DOHH2 (cell line): ENCODE measurements at regions not wholly inside any gene's neighbourhood (a gene's known extent, or its start where the extent isn't known, plus 50 kb on each side); places are given as distances from the start of the nearest gene placed in this dataset.

Source experiments
- CTCF ChIP-seq: fragments of 200-600 bp; sonication (generic); IDR thresholded peaks from one replicate; pipeline ENCODE4 v1.5.1; 2014; ENCODE audit warnings: antibody characterized with exemption, mild to moderate bottlenecking, low read depth, low read length; ENCODE audit not compliant: poor library complexity, severe bottlenecking
- EZH2phosphoT487 ChIP-seq: fragments of 200-600 bp; sonication (generic); IDR thresholded peaks from 2 replicates; pipeline ENCODE4 v1.6.1; 2017; ENCODE audit warnings: borderline replicate concordance, mild to moderate bottlenecking, antibody characterized with exemption, low read length, moderate library complexity, mixed read lengths

- no peak for TF ChIP-seq CTCF
- TF ChIP-seq EZH2phosphoT487, result no peak
These were observed 101.4 kb downstream of the FBXO4 start for GRCh38 chr5:42026446-42026845.
